HEK293 (cell line): ENCODE measurements at regions not wholly inside any gene's neighbourhood (a gene's known extent, or its start where the extent isn't known, plus 50 kb on each side); places are given as distances from the start of the nearest gene placed in this dataset.

Experiments used
- YY1 ChIP-seq: fragments of 450-650 bp; formaldehyde crosslinking; IDR thresholded peaks from 2 replicates; pipeline ENCODE4 v1.5.1; 2018; ENCODE audit warnings: missing biosample characterization, missing genetic modification characterization
- ZBTB8A ChIP-seq: fragments of 450-650 bp; formaldehyde crosslinking; IDR thresholded peaks from 2 replicates; pipeline ENCODE4 v1.5.1; 2016; ENCODE audit warnings: missing biosample characterization, missing genetic modification characterization
- ZNF274 ChIP-seq, 2 experiments: fragments of 200-500 bp in 1 of 2; fragments of 450-650 bp in 1 of 2; sonication (Bioruptor generic) in 1 of 2; formaldehyde crosslinking in 1 of 2; IDR thresholded peaks; 2 replicates each; pipeline versions ENCODE4 v1.5.1 to v1.6.1; 2014 to 2016; ENCODE audit warnings: borderline replicate concordance in 1 of 2, inconsistent platforms in 1 of 2, low read length in 1 of 2, missing biosample characterization in 1 of 2, missing genetic modification characterization in 1 of 2
- ZNF354C ChIP-seq: fragments of 450-650 bp; formaldehyde crosslinking; IDR thresholded peaks from 2 replicates; pipeline ENCODE4 v1.5.1; 2016; ENCODE audit warnings: missing biosample characterization, missing genetic modification characterization, low read depth, borderline replicate concordance
- TF ChIP-seq, protein P1 (sequence below): fragments of 450-650 bp; formaldehyde crosslinking; IDR thresholded peaks from 2 replicates; pipeline ENCODE4 v1.5.1; 2016; ENCODE audit warnings: missing biosample characterization, missing genetic modification characterization
- TF ChIP-seq, protein P2 (sequence below): fragments of 450-650 bp; formaldehyde crosslinking; IDR thresholded peaks from 2 replicates; pipeline ENCODE4 v1.5.1; 2016; ENCODE audit warnings: missing biosample characterization, missing genetic modification characterization

DNA sequence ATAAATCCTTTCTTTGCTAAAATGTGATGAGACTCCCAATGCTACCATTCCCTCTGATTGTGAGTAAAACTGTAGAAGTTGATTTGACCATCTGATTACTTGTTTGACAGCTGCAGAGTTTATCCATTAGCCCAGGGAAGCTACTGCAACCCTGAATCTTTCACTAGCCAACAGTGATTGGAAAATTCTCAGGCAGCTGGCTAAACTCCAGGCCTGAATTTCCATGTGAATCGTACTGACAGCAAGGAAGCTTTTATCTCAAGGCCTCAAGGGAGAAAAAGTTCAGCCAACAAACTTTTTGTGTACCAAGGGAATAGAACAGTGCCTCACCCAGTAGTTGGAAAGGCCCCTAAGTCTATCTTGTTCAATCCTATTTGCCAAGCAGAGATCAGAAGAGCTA lies 246.7 kb upstream of the TRPM3 start:
- TF ChIP-seq ZNF354C (tag by site-specific recombination): no peak
- no peak for TF ChIP-seq ZBTB8A (tag by site-specific recombination)
- TF ChIP-seq, protein P1, sequence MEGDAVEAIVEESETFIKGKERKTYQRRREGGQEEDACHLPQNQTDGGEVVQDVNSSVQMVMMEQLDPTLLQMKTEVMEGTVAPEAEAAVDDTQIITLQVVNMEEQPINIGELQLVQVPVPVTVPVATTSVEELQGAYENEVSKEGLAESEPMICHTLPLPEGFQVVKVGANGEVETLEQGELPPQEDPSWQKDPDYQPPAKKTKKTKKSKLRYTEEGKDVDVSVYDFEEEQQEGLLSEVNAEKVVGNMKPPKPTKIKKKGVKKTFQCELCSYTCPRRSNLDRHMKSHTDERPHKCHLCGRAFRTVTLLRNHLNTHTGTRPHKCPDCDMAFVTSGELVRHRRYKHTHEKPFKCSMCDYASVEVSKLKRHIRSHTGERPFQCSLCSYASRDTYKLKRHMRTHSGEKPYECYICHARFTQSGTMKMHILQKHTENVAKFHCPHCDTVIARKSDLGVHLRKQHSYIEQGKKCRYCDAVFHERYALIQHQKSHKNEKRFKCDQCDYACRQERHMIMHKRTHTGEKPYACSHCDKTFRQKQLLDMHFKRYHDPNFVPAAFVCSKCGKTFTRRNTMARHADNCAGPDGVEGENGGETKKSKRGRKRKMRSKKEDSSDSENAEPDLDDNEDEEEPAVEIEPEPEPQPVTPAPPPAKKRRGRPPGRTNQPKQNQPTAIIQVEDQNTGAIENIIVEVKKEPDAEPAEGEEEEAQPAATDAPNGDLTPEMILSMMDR (tag by site-specific recombination): no peak
- TF ChIP-seq, protein P2, sequence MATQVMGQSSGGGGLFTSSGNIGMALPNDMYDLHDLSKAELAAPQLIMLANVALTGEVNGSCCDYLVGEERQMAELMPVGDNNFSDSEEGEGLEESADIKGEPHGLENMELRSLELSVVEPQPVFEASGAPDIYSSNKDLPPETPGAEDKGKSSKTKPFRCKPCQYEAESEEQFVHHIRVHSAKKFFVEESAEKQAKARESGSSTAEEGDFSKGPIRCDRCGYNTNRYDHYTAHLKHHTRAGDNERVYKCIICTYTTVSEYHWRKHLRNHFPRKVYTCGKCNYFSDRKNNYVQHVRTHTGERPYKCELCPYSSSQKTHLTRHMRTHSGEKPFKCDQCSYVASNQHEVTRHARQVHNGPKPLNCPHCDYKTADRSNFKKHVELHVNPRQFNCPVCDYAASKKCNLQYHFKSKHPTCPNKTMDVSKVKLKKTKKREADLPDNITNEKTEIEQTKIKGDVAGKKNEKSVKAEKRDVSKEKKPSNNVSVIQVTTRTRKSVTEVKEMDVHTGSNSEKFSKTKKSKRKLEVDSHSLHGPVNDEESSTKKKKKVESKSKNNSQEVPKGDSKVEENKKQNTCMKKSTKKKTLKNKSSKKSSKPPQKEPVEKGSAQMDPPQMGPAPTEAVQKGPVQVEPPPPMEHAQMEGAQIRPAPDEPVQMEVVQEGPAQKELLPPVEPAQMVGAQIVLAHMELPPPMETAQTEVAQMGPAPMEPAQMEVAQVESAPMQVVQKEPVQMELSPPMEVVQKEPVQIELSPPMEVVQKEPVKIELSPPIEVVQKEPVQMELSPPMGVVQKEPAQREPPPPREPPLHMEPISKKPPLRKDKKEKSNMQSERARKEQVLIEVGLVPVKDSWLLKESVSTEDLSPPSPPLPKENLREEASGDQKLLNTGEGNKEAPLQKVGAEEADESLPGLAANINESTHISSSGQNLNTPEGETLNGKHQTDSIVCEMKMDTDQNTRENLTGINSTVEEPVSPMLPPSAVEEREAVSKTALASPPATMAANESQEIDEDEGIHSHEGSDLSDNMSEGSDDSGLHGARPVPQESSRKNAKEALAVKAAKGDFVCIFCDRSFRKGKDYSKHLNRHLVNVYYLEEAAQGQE (tag by site-specific recombination): no peak
- no peak for TF ChIP-seq YY1
- TF ChIP-seq ZNF274 (IDR thresholded peaks at IDR 0.05; ENCODE audit: low read length): no peak
- TF ChIP-seq ZNF274 (tag by site-specific recombination; IDR thresholded peaks at IDR 0.05; ENCODE audit: borderline replicate concordance): no peak
